Nephron progenitor cell (in vitro differentiated cells): ENCODE measurements at regions not wholly inside any gene's neighbourhood (a gene's known extent, or its start where the extent isn't known, plus 50 kb on each side); places are given as distances from the start of the nearest gene placed in this dataset.
A peak's percentile ranks its signal among the peaks of the same experiment; 100 is the strongest.

Experiments used
- DNase-seq: peaks from one replicate; pipeline ENCODE4 v3.0.0; 2021
- H3K27ac Mint-ChIP-seq: 2 replicates; pipeline ENCODE4 v1.8.0; 2021; ENCODE audit warnings: mild to moderate bottlenecking, moderate library complexity, mixed read lengths
- H3K27me3 Mint-ChIP-seq: 2 replicates; pipeline ENCODE4 v1.8.0; 2021; ENCODE audit warnings: mild to moderate bottlenecking, low read depth, mixed read lengths; ENCODE audit not compliant: poor library complexity
- H3K36me3 Mint-ChIP-seq: 2 replicates; pipeline ENCODE4 v1.8.0; 2021; ENCODE audit warnings: low read depth, mixed read lengths
- H3K4me1 Mint-ChIP-seq: 2 replicates; pipeline ENCODE4 v1.8.0; 2021; ENCODE audit warnings: mixed read lengths
- H3K4me3 Mint-ChIP-seq: 2 replicates; pipeline ENCODE4 v1.8.0; 2021; ENCODE audit warnings: mild to moderate bottlenecking, moderate library complexity, mixed read lengths
- H3K9me3 Mint-ChIP-seq: 2 replicates; pipeline ENCODE4 v1.8.0; 2021; ENCODE audit warnings: mild to moderate bottlenecking, moderate library complexity, mixed read lengths
- TF ChIP-seq, protein P1 (sequence below): fragments of 200-600 bp; sonication (generic); IDR thresholded peaks from 2 replicates; pipeline ENCODE4 v1.5.0; 2021; ENCODE audit warnings: antibody characterized with exemption

DNA sequence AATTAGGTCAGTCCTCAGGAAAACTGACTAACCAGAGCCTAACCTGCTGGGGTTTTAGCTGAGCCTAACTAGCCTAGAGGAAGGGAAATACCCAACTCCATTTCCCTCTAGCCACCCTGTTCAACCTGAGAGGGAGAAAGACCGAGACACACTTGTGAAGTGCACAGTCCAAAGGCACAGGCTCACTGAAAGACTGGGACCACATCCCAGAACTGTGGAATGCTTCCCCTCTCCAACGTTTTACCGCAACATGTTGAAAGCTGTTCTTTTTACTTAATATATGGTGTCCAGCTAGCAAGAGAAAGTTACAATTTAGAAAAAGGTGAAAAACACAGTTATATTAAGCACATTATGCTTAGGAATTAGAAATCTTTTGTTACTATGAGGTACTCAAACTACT, 76.8 kb upstream of the SIMC1 start:
- no peak overlapping the region for H3K27ac Mint-ChIP-seq
- H3K36me3 Mint-ChIP-seq = no peaks in the 10 kb centered on the region
- H3K9me3 Mint-ChIP-seq = peaks cover 11% of the 10 kb centered on the region
- H3K27me3 Mint-ChIP-seq = no peaks in the 10 kb centered on the region
- no peak overlapping the region for H3K4me3 Mint-ChIP-seq
- peaks cover 10% of the 10 kb centered on the region for H3K4me1 Mint-ChIP-seq
- TF ChIP-seq, protein P1, sequence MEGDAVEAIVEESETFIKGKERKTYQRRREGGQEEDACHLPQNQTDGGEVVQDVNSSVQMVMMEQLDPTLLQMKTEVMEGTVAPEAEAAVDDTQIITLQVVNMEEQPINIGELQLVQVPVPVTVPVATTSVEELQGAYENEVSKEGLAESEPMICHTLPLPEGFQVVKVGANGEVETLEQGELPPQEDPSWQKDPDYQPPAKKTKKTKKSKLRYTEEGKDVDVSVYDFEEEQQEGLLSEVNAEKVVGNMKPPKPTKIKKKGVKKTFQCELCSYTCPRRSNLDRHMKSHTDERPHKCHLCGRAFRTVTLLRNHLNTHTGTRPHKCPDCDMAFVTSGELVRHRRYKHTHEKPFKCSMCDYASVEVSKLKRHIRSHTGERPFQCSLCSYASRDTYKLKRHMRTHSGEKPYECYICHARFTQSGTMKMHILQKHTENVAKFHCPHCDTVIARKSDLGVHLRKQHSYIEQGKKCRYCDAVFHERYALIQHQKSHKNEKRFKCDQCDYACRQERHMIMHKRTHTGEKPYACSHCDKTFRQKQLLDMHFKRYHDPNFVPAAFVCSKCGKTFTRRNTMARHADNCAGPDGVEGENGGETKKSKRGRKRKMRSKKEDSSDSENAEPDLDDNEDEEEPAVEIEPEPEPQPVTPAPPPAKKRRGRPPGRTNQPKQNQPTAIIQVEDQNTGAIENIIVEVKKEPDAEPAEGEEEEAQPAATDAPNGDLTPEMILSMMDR = no peak
- no peak for DNase-seq

DNA sequence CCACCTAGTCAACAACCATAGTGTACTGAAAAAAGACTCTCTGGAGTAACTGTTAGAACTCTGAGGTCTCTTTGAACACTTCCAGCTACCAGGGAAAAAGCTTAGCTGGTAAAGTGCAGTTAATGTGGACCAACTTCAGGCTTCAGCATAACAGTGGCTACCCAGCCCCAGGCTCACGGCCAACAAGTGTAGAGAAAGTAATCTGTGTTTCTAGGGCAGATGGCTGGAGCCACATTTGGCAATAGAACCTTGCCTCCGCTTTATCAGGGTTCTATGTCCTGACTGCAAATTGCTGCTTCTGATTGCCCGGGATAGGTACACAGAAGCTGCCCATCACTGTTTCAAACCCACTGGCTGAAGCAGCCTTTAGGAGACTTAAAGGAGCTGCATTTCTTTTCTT, 76.0 kb upstream of the SIMC1 start:
- H3K27ac Mint-ChIP-seq = no peak overlapping the region
- no peak overlapping the region for H3K4me3 Mint-ChIP-seq
- no peaks in the 10 kb centered on the region for H3K27me3 Mint-ChIP-seq
- no peak for DNase-seq
- H3K36me3 Mint-ChIP-seq = no peaks in the 10 kb centered on the region
- peaks cover 16% of the 10 kb centered on the region for H3K4me1 Mint-ChIP-seq
- TF ChIP-seq, protein P1 = no peak
- peaks cover 11% of the 10 kb centered on the region for H3K9me3 Mint-ChIP-seq

DNA sequence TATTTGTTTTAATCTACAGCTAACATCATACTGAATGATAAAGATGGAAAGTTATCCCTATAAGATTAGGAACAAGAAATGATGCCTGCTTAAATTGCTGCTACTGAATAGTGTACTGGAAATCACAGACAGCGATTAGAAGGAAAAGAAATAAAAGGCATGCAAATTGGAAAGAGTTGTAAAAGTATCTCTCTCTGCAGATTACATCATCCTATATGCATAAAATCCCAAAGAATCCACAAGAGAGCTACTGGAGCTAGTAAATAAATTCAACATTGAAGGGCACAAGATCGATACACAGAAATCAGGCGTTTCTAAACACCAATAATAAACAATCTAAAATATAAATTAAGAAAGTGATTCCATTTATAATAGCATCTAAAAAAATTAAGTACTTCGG, 75.3 kb upstream of the SIMC1 start:
- Mint-ChIP-seq H3K4me1 (peaks cover 23% of the 10 kb centered on the region), H3K9me3 (peaks cover 11% of the 10 kb centered on the region), H3K27me3 (no peaks in the 10 kb centered on the region), H3K4me3 (no peak overlapping the region), H3K36me3 (no peaks in the 10 kb centered on the region), H3K27ac (peak overlapping the region; percentile 10)
- TF ChIP-seq, protein P1 = no peak
- no peak for DNase-seq

DNA sequence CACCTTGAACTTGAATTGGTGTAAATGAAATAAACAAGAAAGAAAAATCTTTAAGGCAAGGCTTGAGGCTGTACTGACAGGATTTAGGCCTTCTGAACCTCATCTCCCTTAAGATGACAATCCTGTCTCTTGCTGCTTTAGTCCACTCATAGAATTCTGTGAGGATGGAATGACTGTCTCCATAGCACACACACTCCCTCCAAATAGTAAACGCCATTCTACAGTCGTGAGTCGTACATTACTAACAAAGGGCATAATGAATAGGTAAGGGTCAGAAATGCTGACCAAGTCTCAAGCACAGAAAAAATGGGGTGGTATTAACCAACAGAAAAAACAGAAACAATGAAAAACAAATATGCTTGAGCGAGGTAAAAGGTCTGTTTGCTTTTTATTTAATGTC, 71.8 kb upstream of the SIMC1 start:
- Mint-ChIP-seq H3K4me1 (peaks cover 40% of the 10 kb centered on the region), H3K36me3 (no peaks in the 10 kb centered on the region), H3K27ac (no peak overlapping the region), H3K9me3 (no peaks in the 10 kb centered on the region), H3K27me3 (no peaks in the 10 kb centered on the region), H3K4me3 (no peak overlapping the region)
- DNase-seq = no peak
- TF ChIP-seq, protein P1 = no peak

DNA sequence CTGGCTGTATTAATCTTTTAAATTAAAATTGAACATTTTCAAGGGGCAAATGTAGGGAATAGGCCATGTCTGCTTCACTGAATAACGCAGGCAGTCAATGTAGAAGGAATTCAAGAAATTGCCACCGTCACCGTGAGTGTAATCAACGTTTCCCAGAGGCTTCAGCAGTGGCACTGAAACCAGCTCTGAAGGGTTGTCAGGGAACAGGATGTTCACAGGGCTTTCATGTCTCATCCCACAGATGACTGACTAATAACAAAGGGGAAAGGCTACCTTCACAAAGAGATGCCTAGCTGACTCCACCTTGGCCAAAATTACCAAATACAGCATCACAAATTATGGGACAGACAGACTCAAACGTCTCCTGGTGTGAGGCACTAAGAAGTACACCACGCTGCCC, 70.4 kb upstream of the SIMC1 start:
- Mint-ChIP-seq H3K4me3 (no peak overlapping the region), H3K4me1 (peaks cover 43% of the 10 kb centered on the region), H3K36me3 (no peaks in the 10 kb centered on the region), H3K27me3 (no peaks in the 10 kb centered on the region), H3K27ac (no peak overlapping the region), H3K9me3 (no peaks in the 10 kb centered on the region)
- DNase-seq = no peak
- TF ChIP-seq, protein P1 = no peak

DNA sequence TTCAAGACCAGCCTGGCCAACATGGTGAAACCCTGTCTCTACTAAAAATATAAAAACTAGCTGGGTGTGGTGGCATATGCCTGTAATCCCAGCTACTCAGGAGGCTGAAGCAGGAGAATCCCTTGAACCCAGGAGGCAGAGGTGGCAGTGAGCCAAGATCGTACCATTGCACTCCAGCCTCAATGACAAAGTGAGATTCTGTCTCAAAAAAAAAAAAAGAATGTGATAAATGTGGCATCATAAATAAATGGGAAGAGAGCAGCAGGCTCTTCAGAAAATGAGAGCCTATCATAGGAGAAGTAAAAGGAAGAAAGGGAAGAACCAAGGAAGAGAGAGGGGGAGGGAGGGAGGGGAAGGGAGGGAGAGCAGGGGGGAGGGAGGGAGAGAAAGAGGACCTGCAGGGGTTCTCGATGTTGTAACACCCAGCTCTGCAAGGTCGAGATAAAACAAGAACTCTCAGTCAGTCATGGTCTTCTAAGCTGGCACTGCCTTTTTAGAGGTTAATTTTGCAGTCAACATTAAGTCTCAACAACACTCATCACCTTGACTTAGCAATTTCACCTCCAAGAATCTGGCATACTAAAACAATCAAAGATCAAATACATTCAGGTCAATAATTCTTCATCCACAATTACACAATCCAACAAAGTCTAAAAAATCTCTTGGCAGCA, 68.7 kb upstream of the SIMC1 start:
- Mint-ChIP-seq H3K4me1 (peaks cover 39% of the 10 kb centered on the region), H3K27ac (no peak overlapping the region), H3K27me3 (no peaks in the 10 kb centered on the region), H3K9me3 (no peaks in the 10 kb centered on the region), H3K4me3 (no peak overlapping the region), H3K36me3 (no peaks in the 10 kb centered on the region)
- no peak for DNase-seq
- TF ChIP-seq, protein P1 = no peak
